ENCODE measurements at regions not wholly inside any gene's neighbourhood (a gene's known extent, or its start where the extent isn't known, plus 50 kb on each side); places are given as distances from the start of the nearest gene placed in this dataset.
"Not testable (repeated sequence)": the region's sequence is repeated elsewhere in the genome, so short reads cannot be mapped to it uniquely, and the experiment has no call there.

GRCh38 chr7:79980376-79980775 lies 154.3 kb upstream of the GNAI1 start:
- H3K27ac ChIP-seq: no peak overlapping the region
- DNase-seq (ENCODE audit: low read depth, low spot score): no peak

DNA sequence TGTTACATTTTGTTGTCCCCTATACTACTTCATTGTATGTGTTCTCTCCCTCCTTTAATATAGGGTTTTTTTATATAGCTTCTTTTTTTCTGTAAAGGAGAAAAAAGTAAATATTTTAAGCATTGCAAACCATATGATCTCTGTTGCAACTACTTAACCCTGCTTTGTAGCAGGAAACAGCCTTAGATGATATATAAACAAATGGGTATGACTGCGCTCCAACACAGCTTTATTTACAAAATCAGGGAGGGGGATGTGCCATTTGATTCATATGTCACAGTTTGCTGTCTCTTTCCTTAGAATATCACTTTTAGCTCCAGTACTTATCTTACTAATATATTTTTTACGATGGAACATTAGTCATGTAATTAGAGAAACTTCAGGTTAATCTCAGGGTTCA lies 155.2 kb upstream of the GNAI1 start:
- DNase-seq (ENCODE audit: low read depth, low spot score): no peak
- no peak for TF ChIP-seq EZH2 (IDR thresholded peaks at IDR 0.05)
- no peak for TF ChIP-seq FOXP2 (optimal IDR thresholded peaks at IDR 0.05; ENCODE audit: control extremely low read depth, extremely low read length, insufficient read depth)
- Histone ChIP-seq H3K9ac (ENCODE audit: insufficient read length) (no peak overlapping the region), H3K27ac (no peak overlapping the region), H3K36me3 (ENCODE audit: insufficient read depth, low read length) (no peaks in the 10 kb centered on the region), H3K9me3 (ENCODE audit: low read depth, low read length) (no peaks in the 10 kb centered on the region), H3K4me3 (no peak overlapping the region)

More at GRCh38 chr7:79980376-79980775, 154.3 kb upstream of the GNAI1 start:
- Histone ChIP-seq H3K9ac (ENCODE audit: insufficient read length) (no peak overlapping the region), H3K9me3 (ENCODE audit: low read depth, low read length) (no peaks in the 10 kb centered on the region), H3K4me3 (no peak overlapping the region), H3K36me3 (ENCODE audit: insufficient read depth, low read length) (no peaks in the 10 kb centered on the region)
- TF ChIP-seq EZH2 (IDR thresholded peaks at IDR 0.05) (no peak), FOXP2 (optimal IDR thresholded peaks at IDR 0.05; ENCODE audit: control extremely low read depth, extremely low read length, insufficient read depth) (no peak), POLR2AphosphoS5 (IDR thresholded peaks at IDR 0.05; ENCODE audit: borderline replicate concordance, low read depth, low read length) (no peak)

GRCh38 chr7:79977481-79977880 lies 157.2 kb upstream of the GNAI1 start:
- H3K9me3 ChIP-seq (ENCODE audit: low read depth, low read length): no peaks in the 10 kb centered on the region
- H3K27ac ChIP-seq: no peak overlapping the region
- H3K9ac ChIP-seq (ENCODE audit: insufficient read length): no peak overlapping the region
- H3K36me3 ChIP-seq (ENCODE audit: insufficient read depth, low read length): no peaks in the 10 kb centered on the region
- no peak overlapping the region for H3K4me3 ChIP-seq
- TF ChIP-seq EZH2 (IDR thresholded peaks at IDR 0.05) (no peak), POLR2AphosphoS5 (IDR thresholded peaks at IDR 0.05; ENCODE audit: borderline replicate concordance, low read depth, low read length) (no peak), FOXP2 (optimal IDR thresholded peaks at IDR 0.05; ENCODE audit: control extremely low read depth, extremely low read length, insufficient read depth) (no peak)
- DNase-seq (ENCODE audit: low read depth, low spot score): no peak

DNA sequence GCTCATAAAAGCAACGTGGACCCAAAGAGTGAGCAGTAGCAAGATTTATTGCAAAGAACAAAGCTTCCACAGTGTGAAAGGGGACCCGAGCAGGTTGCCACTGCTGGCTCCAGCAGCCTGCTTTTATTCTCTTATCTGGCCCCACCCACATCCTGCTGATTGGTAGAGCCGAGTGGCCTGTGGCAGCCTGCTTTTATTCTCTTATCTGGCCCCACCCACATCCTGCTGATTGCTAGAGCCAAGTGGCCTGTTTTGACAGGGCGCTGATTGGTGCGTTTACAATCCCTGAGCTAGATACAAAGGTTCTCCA lies 158.0 kb upstream of the GNAI1 start:
- not testable (repeated sequence) for H3K9me3 ChIP-seq (ENCODE audit: low read depth, low read length); H3K27ac ChIP-seq; H3K9ac ChIP-seq (ENCODE audit: insufficient read length); H3K36me3 ChIP-seq (ENCODE audit: insufficient read depth, low read length); DNase-seq (ENCODE audit: low read depth, low spot score); H3K4me3 ChIP-seq

- not testable (repeated sequence) for H3K4me3 ChIP-seq; H3K9ac ChIP-seq (ENCODE audit: insufficient read length); H3K9me3 ChIP-seq (ENCODE audit: low read depth, low read length); DNase-seq (ENCODE audit: low read depth, low spot score); H3K27ac ChIP-seq; H3K36me3 ChIP-seq (ENCODE audit: insufficient read depth, low read length)
Observed at GRCh38 chr7:79975986-79976710, 158.5 kb upstream of the GNAI1 start.

DNA sequence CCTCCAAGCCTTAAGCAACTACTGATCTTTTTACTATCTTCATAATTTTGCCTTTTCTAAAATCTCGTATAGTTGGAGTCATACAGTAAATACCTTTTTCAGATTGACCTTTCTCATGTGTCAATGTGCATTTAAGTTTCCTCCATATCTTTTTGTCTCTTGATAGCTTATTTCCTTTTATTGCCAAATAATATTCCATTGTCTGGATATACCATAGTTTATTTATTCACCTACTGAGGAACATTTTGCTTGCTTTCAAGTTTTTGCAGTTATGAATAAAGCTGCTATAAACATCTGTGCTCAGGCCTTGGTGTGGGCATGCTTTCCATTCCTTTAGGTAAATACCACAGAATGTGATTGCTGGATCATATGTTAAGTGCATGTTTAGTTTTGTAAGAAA lies 161.2 kb upstream of the GNAI1 start:
- no peak overlapping the region for H3K4me3 ChIP-seq
- DNase-seq (ENCODE audit: low read depth, low spot score): no peak
- TF ChIP-seq EZH2 (IDR thresholded peaks at IDR 0.05): no peak
- TF ChIP-seq POLR2AphosphoS5 (IDR thresholded peaks at IDR 0.05; ENCODE audit: borderline replicate concordance, low read depth, low read length): no peak
- TF ChIP-seq FOXP2 (optimal IDR thresholded peaks at IDR 0.05; ENCODE audit: control extremely low read depth, extremely low read length, insufficient read depth): no peak

DNA sequence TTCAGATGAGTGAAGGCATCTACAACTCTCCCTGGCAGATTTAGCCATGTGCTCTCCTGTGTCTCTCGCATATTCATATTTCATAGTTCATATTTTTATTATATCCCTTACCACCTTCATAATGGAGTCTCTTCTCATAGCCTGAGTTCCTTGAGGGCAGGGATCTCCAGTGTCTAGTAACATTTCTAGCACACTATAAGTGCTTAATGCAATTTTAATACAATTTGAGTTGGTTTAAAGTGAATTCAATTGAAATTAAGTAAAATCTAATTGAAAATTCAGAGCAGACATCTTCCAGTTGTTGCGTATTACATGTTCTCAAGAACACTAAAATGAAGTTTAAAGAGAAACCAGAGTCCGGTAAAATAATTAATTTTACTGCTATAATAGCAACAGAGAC lies 163.6 kb upstream of the GNAI1 start:
- Histone ChIP-seq H3K27ac (no peak overlapping the region), H3K9ac (ENCODE audit: insufficient read length) (no peak overlapping the region), H3K4me3 (no peak overlapping the region), H3K9me3 (ENCODE audit: low read depth, low read length) (no peaks in the 10 kb centered on the region), H3K36me3 (ENCODE audit: insufficient read depth, low read length) (no peaks in the 10 kb centered on the region)
- DNase-seq (ENCODE audit: low read depth, low spot score): no peak
- TF ChIP-seq POLR2AphosphoS5 (IDR thresholded peaks at IDR 0.05; ENCODE audit: borderline replicate concordance, low read depth, low read length) (no peak), EZH2 (IDR thresholded peaks at IDR 0.05) (no peak)

More for the DNA sequence above, 161.2 kb upstream of the GNAI1 start:
- no peak overlapping the region for H3K27ac ChIP-seq
- no peaks in the 10 kb centered on the region for H3K9me3 ChIP-seq (ENCODE audit: low read depth, low read length)
- H3K9ac ChIP-seq (ENCODE audit: insufficient read length): no peak overlapping the region
- H3K36me3 ChIP-seq (ENCODE audit: insufficient read depth, low read length): no peaks in the 10 kb centered on the region

- Histone ChIP-seq H3K9me3 (ENCODE audit: low read depth, low read length) (no peaks in the 10 kb centered on the region), H3K9ac (ENCODE audit: insufficient read length) (no peak overlapping the region), H3K4me3 (no peak overlapping the region), H3K36me3 (ENCODE audit: insufficient read depth, low read length) (no peaks in the 10 kb centered on the region), H3K27ac (no peak overlapping the region)
- DNase-seq (ENCODE audit: low read depth, low spot score): no peak
- TF ChIP-seq EZH2 (IDR thresholded peaks at IDR 0.05) (no peak), POLR2AphosphoS5 (IDR thresholded peaks at IDR 0.05; ENCODE audit: borderline replicate concordance, low read depth, low read length) (no peak), FOXP2 (optimal IDR thresholded peaks at IDR 0.05; ENCODE audit: control extremely low read depth, extremely low read length, insufficient read depth) (no peak)
Observed at GRCh38 chr7:79968894-79969293, 165.7 kb upstream of the GNAI1 start.

DNA sequence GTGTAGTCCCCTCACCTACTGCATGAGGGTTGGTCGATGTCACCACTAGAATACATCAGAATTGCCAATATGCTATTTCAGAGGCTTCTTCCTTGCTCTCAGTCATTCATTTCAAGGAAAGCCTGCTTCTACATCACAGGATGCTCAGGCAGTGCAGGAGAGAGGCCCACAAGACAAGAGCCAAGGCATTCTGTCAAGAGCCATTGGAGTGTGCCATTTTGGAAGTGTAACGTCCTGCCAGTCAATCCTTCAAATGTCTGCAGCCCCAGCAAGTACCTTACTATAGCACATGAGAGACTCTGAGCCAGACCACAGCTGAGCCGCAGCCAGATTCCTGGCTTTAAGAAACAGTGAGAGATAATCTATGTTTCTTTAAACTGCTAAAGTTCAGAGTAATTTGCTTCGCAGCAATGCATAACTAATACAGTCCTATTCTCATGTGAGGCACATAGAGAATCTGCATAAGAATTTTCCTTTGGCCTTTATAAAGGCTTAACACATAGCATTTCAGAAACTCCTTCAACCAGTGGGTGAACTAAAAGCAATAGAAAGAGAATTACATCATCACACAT lies 166.5 kb upstream of the GNAI1 start:
- TF ChIP-seq EZH2 (IDR thresholded peaks at IDR 0.05) (no peak), FOXP2 (optimal IDR thresholded peaks at IDR 0.05; ENCODE audit: control extremely low read depth, extremely low read length, insufficient read depth) (no peak), POLR2AphosphoS5 (IDR thresholded peaks at IDR 0.05; ENCODE audit: borderline replicate concordance, low read depth, low read length) (no peak)
- Histone ChIP-seq H3K9me3 (ENCODE audit: low read depth, low read length) (no peaks in the 10 kb centered on the region), H3K4me3 (no peak overlapping the region), H3K36me3 (ENCODE audit: insufficient read depth, low read length) (no peaks in the 10 kb centered on the region), H3K27ac (no peak overlapping the region), H3K9ac (ENCODE audit: insufficient read length) (no peak overlapping the region)
- no peak for DNase-seq (ENCODE audit: low read depth, low spot score)
